SK-N-SH (cell line): ENCODE measurements at regions not wholly inside any gene's neighbourhood (a gene's known extent, or its start where the extent isn't known, plus 50 kb on each side); places are given as distances from the start of the nearest gene placed in this dataset.
A peak's percentile ranks its signal among the peaks of the same experiment; 100 is the strongest.

Experiments
- CTCF ChIA-PET: fragments of 300-600, 350-600 bp; formaldehyde crosslinking; extraction: SDS; loops from one replicate; lab custom pipeline; 2021; lab: Yijun Ruan, JAX
- POLR2A ChIA-PET: fragments of 350-600 bp; sonication (Branson Sonifier 250); formaldehyde crosslinking; extraction: SDS; loops from one replicate; lab custom pipeline; 2020; ENCODE audit warnings: antibody characterized with exemption, inconsistent platforms; lab: Yijun Ruan, JAX
- DNase-seq: peaks from one replicate; pipeline ENCODE4 v3.0.0; 2012
- H2AFZ ChIP-seq: fragments of 200-600 bp; sonication (generic); 2 replicates; pipeline ENCODE4 v1.8.1; 2016; ENCODE audit warnings: antibody characterized with exemption, mild to moderate bottlenecking, low read depth
- H3F3A ChIP-seq: fragments of 200-600 bp; sonication (generic); replicated peaks from 2 replicates; pipeline ENCODE3; 2016; ENCODE audit warnings: antibody characterized with exemption, mild to moderate bottlenecking; ENCODE audit not compliant: insufficient read depth
- H3K27ac ChIP-seq, 2 experiments: fragments of 200-500 bp in 1 of 2; fragments of 200-600 bp in 1 of 2; sonication (Bioruptor generic) in 1 of 2; sonication (generic), shearing (Covaris generic) in 1 of 2; 2 replicates each; pipeline versions ENCODE4 v1.5.1 to v1.6.1; 2014 to 2016; ENCODE audit warnings: low read depth in 2 of 2, inconsistent platforms in 1 of 2, low read length in 1 of 2, mild to moderate bottlenecking in 1 of 2, mixed read lengths in 1 of 2
- H3K27me3 ChIP-seq: fragments of 200-600 bp; sonication (generic), shearing (Covaris generic); 2 replicates; pipeline ENCODE4 v1.6.1; 2016; ENCODE audit warnings: mixed run types; ENCODE audit not compliant: insufficient read depth
- H3K36me3 ChIP-seq, 2 experiments: fragments of 200-500 bp in 1 of 2; fragments of 200-600 bp in 1 of 2; sonication (Bioruptor generic) in 1 of 2; sonication (generic) in 1 of 2; replicated peaks in 1 of 2; 2 replicates each; pipeline versions ENCODE3 to v1.5.1; 2014 to 2016; ENCODE audit warnings: low read length in 1 of 2, mild to moderate bottlenecking in 1 of 2; ENCODE audit not compliant: insufficient read depth in 2 of 2, control insufficient read depth in 1 of 2
- H3K4me1 ChIP-seq, 2 experiments: fragments of 200-500 bp in 1 of 2; fragments of 200-600 bp in 1 of 2; sonication (Bioruptor generic) in 1 of 2; sonication (generic), shearing (Covaris generic) in 1 of 2; 2 replicates each; pipeline versions ENCODE4 v1.5.1 to v1.6.1; 2014 to 2016; ENCODE audit warnings: low read depth in 1 of 2, low read length in 1 of 2, mixed run types in 1 of 2; ENCODE audit not compliant: insufficient read depth in 2 of 2, control insufficient read depth in 1 of 2
- H3K4me2 ChIP-seq: fragments of 200-600 bp; sonication (generic), shearing (Covaris generic); 2 replicates; pipeline ENCODE4 v1.6.1; 2017; ENCODE audit warnings: mixed run types
- H3K4me3 ChIP-seq, 2 experiments: fragments of 200-500 bp in 1 of 2; fragments of 200-600 bp in 1 of 2; sonication (Bioruptor generic) in 1 of 2; sonication (generic), shearing (Covaris generic) in 1 of 2; 2 replicates each; pipeline versions ENCODE4 v1.5.1 to v1.8.1; 2014 to 2016; ENCODE audit warnings: low read depth in 2 of 2, inconsistent platforms in 1 of 2, low read length in 1 of 2, mild to moderate bottlenecking in 1 of 2, mixed read lengths in 1 of 2, moderate library complexity in 1 of 2
- H3K79me2 ChIP-seq: fragments of 200-600 bp; sonication (generic); 2 replicates; pipeline ENCODE4 v1.8.1; 2017; ENCODE audit warnings: mild to moderate bottlenecking; ENCODE audit not compliant: insufficient read depth
- H3K9ac ChIP-seq: fragments of 200-600 bp; sonication (generic); 2 replicates; pipeline ENCODE4 v1.6.1; 2017; ENCODE audit warnings: mixed run types
- H3K9me2 ChIP-seq: fragments of 200-600 bp; sonication (generic); 2 replicates; pipeline ENCODE4 v1.6.1; 2017; ENCODE audit warnings: mixed run types
- H3K9me3 ChIP-seq: fragments of 200-600 bp; sonication (generic); 2 replicates; pipeline ENCODE4 v1.6.1; 2017; ENCODE audit warnings: mixed run types, mild to moderate bottlenecking, moderate library complexity
- H4K20me1 ChIP-seq: fragments of 200-600 bp; sonication (generic); 2 replicates; pipeline ENCODE4 v1.6.1; 2017; ENCODE audit warnings: mild to moderate bottlenecking, mixed run types; ENCODE audit not compliant: insufficient read depth
- CHD2 ChIP-seq: fragments of 150-350 bp; IDR thresholded peaks from 2 replicates; pipeline ENCODE4 v1.6.1; 2018; ENCODE audit warnings: low read length; ENCODE audit not compliant: partially characterized antibody
- CTCF ChIP-seq: fragments of 200-600 bp; sonication (generic); IDR thresholded peaks from 2 replicates; pipeline ENCODE4 v1.6.1; 2017; ENCODE audit warnings: antibody characterized with exemption, mild to moderate bottlenecking, moderate library complexity
- ELF1 ChIP-seq: IDR thresholded peaks from 2 replicates; pipeline ENCODE4 v1.4.0; 2012
- FOSL2 ChIP-seq: IDR thresholded peaks from 2 replicates; pipeline ENCODE4 v1.4.0; 2012; ENCODE audit warnings: low read depth, mild to moderate bottlenecking, moderate library complexity, borderline replicate concordance
- FOXM1 ChIP-seq: IDR thresholded peaks from 2 replicates; pipeline ENCODE4 v1.4.0; 2012; ENCODE audit warnings: low read depth, mild to moderate bottlenecking
- GABPA ChIP-seq: IDR thresholded peaks from 2 replicates; pipeline ENCODE4 v1.4.0; 2012; ENCODE audit warnings: low read depth, mild to moderate bottlenecking
- GATA2 ChIP-seq: sonication (generic); formaldehyde crosslinking; IDR thresholded peaks from 2 replicates; pipeline ENCODE4 v1.5.0; 2020; ENCODE audit warnings: mild to moderate bottlenecking, missing genetic modification reagents
- IRF3 ChIP-seq: fragments of 150-350 bp; IDR thresholded peaks from 2 replicates; pipeline ENCODE4 v1.6.1; 2016; ENCODE audit warnings: mild to moderate bottlenecking, low read depth, low read length
- MAX ChIP-seq: IDR thresholded peaks from 2 replicates; pipeline ENCODE4 v1.4.0; 2012; ENCODE audit warnings: low read depth
- MEF2A ChIP-seq: IDR thresholded peaks from 2 replicates; pipeline ENCODE4 v1.4.0; 2012; ENCODE audit warnings: low read depth, borderline replicate concordance
- MXI1 ChIP-seq: IDR thresholded peaks from 2 replicates; pipeline ENCODE4 v1.6.1; 2012; ENCODE audit warnings: mild to moderate bottlenecking, low read depth, low read length, improper control_type of control experiment
- NFIC ChIP-seq: IDR thresholded peaks from 2 replicates; pipeline ENCODE4 v1.4.0; 2012; ENCODE audit warnings: borderline replicate concordance
- NRF1 ChIP-seq: IDR thresholded peaks from 2 replicates; pipeline ENCODE4 v1.6.1; 2012; ENCODE audit warnings: low read depth, mild to moderate bottlenecking, low read length
- PBX3 ChIP-seq: IDR thresholded peaks from 2 replicates; pipeline ENCODE4; 2012
- POLR2AphosphoS5 ChIP-seq: IDR thresholded peaks from 2 replicates; pipeline ENCODE4 v1.6.1; 2012; ENCODE audit warnings: low read depth, low read length
- RAD21 ChIP-seq: IDR thresholded peaks from 2 replicates; pipeline ENCODE4 v1.6.1; 2012; ENCODE audit warnings: mild to moderate bottlenecking, low read length
- RCOR1 ChIP-seq: fragments of 150-350 bp; IDR thresholded peaks from 2 replicates; pipeline ENCODE4 v1.6.1; 2017; ENCODE audit warnings: antibody characterized with exemption, low read length
- RFX5 ChIP-seq: IDR thresholded peaks from 2 replicates; pipeline ENCODE4 v1.6.1; 2012; ENCODE audit warnings: mild to moderate bottlenecking, improper control_type of control experiment, low read length
- RXRA ChIP-seq: IDR thresholded peaks from 2 replicates; pipeline ENCODE4 v1.4.0; 2012; ENCODE audit warnings: low read depth, mild to moderate bottlenecking, borderline replicate concordance
- SIN3A ChIP-seq: IDR thresholded peaks from 2 replicates; pipeline ENCODE4 v1.6.1; 2012; ENCODE audit warnings: low read depth, mild to moderate bottlenecking, low read length, moderate library complexity, borderline replicate concordance
- SMC3 ChIP-seq: IDR thresholded peaks from 2 replicates; pipeline ENCODE4 v1.6.1; 2012; ENCODE audit warnings: low read depth, low read length, improper control_type of control experiment
- TAF1 ChIP-seq: IDR thresholded peaks from 2 replicates; pipeline ENCODE4 v1.6.1; 2012; ENCODE audit warnings: low read depth, mild to moderate bottlenecking, low read length, moderate library complexity, borderline replicate concordance
- TCF12 ChIP-seq: IDR thresholded peaks from 2 replicates; pipeline ENCODE4 v1.4.0; 2012
- TEAD4 ChIP-seq: IDR thresholded peaks from 2 replicates; pipeline ENCODE4 v1.4.0; 2012; ENCODE audit warnings: mild to moderate bottlenecking, borderline replicate concordance; ENCODE audit not compliant: insufficient read depth
- YY1 ChIP-seq: IDR thresholded peaks from 2 replicates; pipeline ENCODE4 v1.4.0; 2012; ENCODE audit warnings: low read depth, mild to moderate bottlenecking
- ZBTB33 ChIP-seq: IDR thresholded peaks from 2 replicates; pipeline ENCODE4 v1.4.0; 2012; ENCODE audit warnings: low read depth, borderline replicate concordance
- WGBS: methylation state at CpG from one replicate; pipeline ENCODE4 v1.1.6; 2017; ENCODE audit warnings: low lambda C conversion rate; 5-methylcytosine and 5-hydroxymethylcytosine counted together

GRCh38 chr7:10036693-10037092 is 937.0 kb upstream of the PHF14 start:
- POLR2A ChIA-PET, result no interaction called here
- CTCF ChIA-PET, result interaction anchor here (0.8 to 1.6 kb wide), 2 partner anchors 324 to 671 kb away, joined by 3 read pairs; no protein-coding TSS in a partner anchor
- DNase-seq, result peak; percentile 31
- no peak for TF ChIP-seq MEF2A
- no peak for TF ChIP-seq FOXM1
- peak; percentile 93 for TF ChIP-seq GATA2 (CRISPR knock-in tag)
- TF ChIP-seq MXI1, result peak; percentile 57; the same call in 1 of the 2 replicates
- TF ChIP-seq NFIC, result no peak
- peak; percentile 84 for TF ChIP-seq CHD2
- no peak for TF ChIP-seq ZBTB33
- no peak for TF ChIP-seq PBX3
- TF ChIP-seq TEAD4, result 0 out of 2 replicates have a peak, but pooled peaks have one; percentile 51
- TF ChIP-seq IRF3, result no peak
- no peak for TF ChIP-seq SIN3A
- no peak for TF ChIP-seq POLR2AphosphoS5
- no peak for TF ChIP-seq YY1
- no peak for TF ChIP-seq MAX
- TF ChIP-seq RFX5, result no peak
- TF ChIP-seq CTCF, result no peak
- peak; percentile 34; the same call in 1 of the 2 replicates for TF ChIP-seq RAD21
- peak; percentile 47 for TF ChIP-seq TCF12
- peak; percentile 94 for TF ChIP-seq RCOR1
- TF ChIP-seq GABPA, result no peak
- no peak for TF ChIP-seq NRF1
- TF ChIP-seq FOSL2, result no peak
- TF ChIP-seq SMC3, result no peak
- no peak for TF ChIP-seq RXRA
- TF ChIP-seq TAF1, result no peak
- no peak for TF ChIP-seq ELF1

More at GRCh38 chr7:10036693-10037092, 937.0 kb upstream of the PHF14 start:
- no peaks in the 10 kb centered on the region for H4K20me1 ChIP-seq
- H3K4me3 ChIP-seq, result no peak overlapping the region
- H2AFZ ChIP-seq, result no peak overlapping the region
- H3K4me2 ChIP-seq, result no peak overlapping the region
- no peaks in the 10 kb centered on the region; the same call in 1 of the 2 replicates for H3K9me3 ChIP-seq
- H3K27ac ChIP-seq, result peak overlapping the region in 1 of 2 experiments; percentile 95; a peak in 2 of 4 replicates
- H3K9ac ChIP-seq, result no peak overlapping the region
- no peaks in the 10 kb centered on the region; the same call in 1 of the 2 replicates for H3K9me2 ChIP-seq
- H3K4me1 ChIP-seq, result peaks cover 0 to 7% of the 10 kb centered on the region in 2 experiments; a peak in 2 of 4 replicates
- H3F3A ChIP-seq, result no peaks in the 10 kb centered on the region
- H3K36me3 ChIP-seq, result no peaks in the 10 kb centered on the region
- WGBS, result 2% methylated on average over 2 of the region's 2 CpGs
- H3K79me2 ChIP-seq, result no peaks in the 10 kb centered on the region
- no peaks in the 10 kb centered on the region for H3K27me3 ChIP-seq
